Stimulated activated naive CD8-positive, alpha-beta T cell treated with anti-CD3 and anti-CD28 coated beads, Interleukin-15, Interleukin-2, amounts not matched to agents 100 U/mL and 50 U/mL, for 24 hours (primary cell): ENCODE measurements at regions not wholly inside any gene's neighbourhood (a gene's known extent, or its start where the extent isn't known, plus 50 kb on each side); places are given as distances from the start of the nearest gene placed in this dataset.

Experiments used
- ATAC-seq: fragments of 150-1000 bp; cut with Tn5 transposase; one replicate; pipeline ENCODE4 v1.10.0; 2021
- DNase-seq: peaks from one replicate; pipeline ENCODE4 v3.0.0; 2021

GRCh38 chr12:16681196-16681595 is 75.2 kb upstream of the LMO3 start:
- ATAC-seq (no peak), DNase-seq (no peak)

GRCh38 chr12:16675438-16675837 is 69.5 kb upstream of the LMO3 start:
- ATAC-seq (no peak), DNase-seq (no peak)

- no peak for ATAC-seq
Measured at GRCh38 chr12:16674885-16675284, 68.9 kb upstream of the LMO3 start.

GRCh38 chr12:16670456-16671050 is 64.6 kb upstream of the LMO3 start:
- ATAC-seq = no peak
- DNase-seq = no peak

More at GRCh38 chr12:16674885-16675284, 68.9 kb upstream of the LMO3 start:
- DNase-seq = no peak

GRCh38 chr12:16669756-16670155 is 63.8 kb upstream of the LMO3 start:
- no peak for ATAC-seq
- DNase-seq = no peak

DNA sequence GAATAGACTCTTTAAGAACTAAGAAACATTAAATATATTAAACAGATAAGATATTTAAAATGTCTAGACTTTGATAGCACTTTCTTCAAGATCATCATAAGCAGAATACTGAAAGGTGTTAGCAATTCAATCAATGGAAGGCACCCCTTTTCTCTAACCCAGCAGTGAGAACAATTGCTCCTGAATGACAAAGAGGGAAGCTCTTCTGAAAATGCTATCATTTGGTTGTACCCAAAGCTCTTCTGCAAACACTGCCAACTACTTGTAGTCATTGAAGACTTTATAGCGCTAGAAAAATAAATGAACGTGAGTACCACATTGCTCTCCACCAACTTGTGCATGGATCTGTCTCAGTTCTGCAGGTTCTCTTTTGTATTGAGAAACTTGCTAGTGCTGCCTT is 62.2 kb upstream of the LMO3 start:
- ATAC-seq = no peak
- DNase-seq = no peak

DNA sequence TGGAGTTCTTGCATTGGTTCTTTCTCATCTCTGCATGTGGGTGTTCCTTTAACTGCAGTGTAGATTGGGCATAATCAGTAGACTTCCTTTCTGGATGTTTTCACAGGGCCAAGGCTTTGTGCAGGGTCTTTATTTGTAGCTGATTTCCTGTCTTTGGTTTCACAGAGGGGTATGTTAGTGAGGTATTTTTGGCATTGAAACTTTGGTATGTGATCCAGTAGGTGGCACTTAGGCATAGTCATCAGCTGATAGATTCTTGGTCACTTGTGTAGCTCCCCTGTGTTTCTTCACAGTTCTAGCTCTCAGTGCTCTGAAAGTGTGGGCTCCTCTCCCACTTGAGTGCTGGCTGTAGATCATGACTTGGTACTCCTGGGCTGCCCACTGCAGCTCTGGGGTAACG is 52.7 kb upstream of the LMO3 start:
- DNase-seq = no peak
- no peak for ATAC-seq
